GM12878 (cell line): ENCODE measurements at regions not wholly inside any gene's neighbourhood (a gene's known extent, or its start where the extent isn't known, plus 50 kb on each side); places are given as distances from the start of the nearest gene placed in this dataset.

Experiments
- ATF2 ChIP-seq: IDR thresholded peaks from 2 replicates; pipeline ENCODE4 v1.6.1; 2012; ENCODE audit warnings: low read length, inconsistent platforms
- ATF3 ChIP-seq: IDR thresholded peaks from 2 replicates; pipeline ENCODE4 v1.6.1; 2011; ENCODE audit warnings: low read depth, mild to moderate bottlenecking, low read length, moderate library complexity, borderline replicate concordance; ENCODE audit errors: extremely low read depth
- CEBPB ChIP-seq, 2 experiments: fragments of 150-350 bp in 1 of 2; IDR thresholded peaks; 2 replicates each; pipeline ENCODE4 v1.6.1; 2012 to 2014; ENCODE audit warnings: low read depth in 2 of 2, low read length in 2 of 2, borderline replicate concordance in 1 of 2, inconsistent platforms in 1 of 2
- EP300 ChIP-seq, 2 experiments: fragments of 150-350 bp in 1 of 2; IDR thresholded peaks; 2 replicates each; pipeline ENCODE4 v1.6.1; 2011 to 2012; ENCODE audit warnings: low read depth in 2 of 2, low read length in 2 of 2, borderline replicate concordance in 1 of 2, improper control_type of control experiment in 1 of 2, inconsistent platforms in 1 of 2; ENCODE audit not compliant: control insufficient read depth in 1 of 2
- MYC ChIP-seq: IDR thresholded peaks from 2 replicates; pipeline ENCODE4 v1.6.1; 2011; ENCODE audit warnings: mild to moderate bottlenecking, low read length, moderate library complexity, inconsistent platforms; ENCODE audit not compliant: insufficient read depth, insufficient replicate concordance, insufficient read length, severe bottlenecking
- POLR2A ChIP-seq: IDR thresholded peaks from 2 replicates; pipeline ENCODE4 v1.6.1; 2011; ENCODE audit warnings: low read depth, mild to moderate bottlenecking, low read length
- RFX5 ChIP-seq: IDR thresholded peaks from 2 replicates; pipeline ENCODE4 v1.6.1; 2011; ENCODE audit warnings: low read depth, low read length, improper control_type of control experiment
- TF ChIP-seq, protein P1 (sequence below): IDR thresholded peaks from 2 replicates; pipeline ENCODE4 v1.6.1; 2011; ENCODE audit warnings: mild to moderate bottlenecking, low read depth, low read length, moderate library complexity; ENCODE audit not compliant: insufficient replicate concordance
- TF ChIP-seq, protein P2 (sequence below), 3 experiments: IDR thresholded peaks in 2 of 3; conservative IDR thresholded peaks in 1 of 3; 2 replicates each; pipeline ENCODE4 v1.5.1; 2011; ENCODE audit warnings: low read depth in 3 of 3, low read length in 3 of 3, mild to moderate bottlenecking in 3 of 3, control low read depth in 2 of 3, moderate library complexity in 2 of 3, inconsistent platforms in 1 of 3, mixed read lengths in 1 of 3; ENCODE audit not compliant: control insufficient read depth in 2 of 3, insufficient read depth in 1 of 3; ENCODE audit errors: extremely low read depth in 1 of 3
- TF ChIP-seq, protein P3 (sequence below): IDR thresholded peaks from 2 replicates; pipeline ENCODE4 v1.6.1; 2012; ENCODE audit warnings: low read depth, low read length, improper control_type of control experiment

DNA sequence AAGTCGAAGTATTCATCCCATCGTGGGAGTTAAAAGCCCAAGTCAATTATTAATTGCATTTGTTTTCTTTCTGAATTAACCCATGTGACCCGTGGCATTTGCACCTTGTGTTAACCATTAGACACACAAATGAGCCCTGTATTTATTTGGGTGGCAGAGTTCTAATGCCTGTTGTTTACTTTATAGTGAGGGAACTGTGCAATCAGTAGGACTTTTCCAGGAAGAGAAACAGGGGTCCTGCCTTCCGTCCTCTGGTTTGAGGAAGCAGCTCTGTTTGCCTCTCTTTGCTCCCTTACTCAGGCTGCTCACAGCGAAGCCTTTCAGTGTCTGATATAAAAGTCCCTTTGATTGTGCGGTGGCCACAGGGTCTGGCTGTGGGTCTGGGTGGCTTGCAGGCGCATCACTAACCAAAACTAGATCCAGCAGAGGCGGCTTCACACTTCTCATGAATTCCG lies 263.6 kb downstream of the PTTG2 start:
- TF ChIP-seq ATF2 (no peak), RFX5 (no peak), EP300 (IDR thresholded peaks at IDR 0.05; ENCODE audit: borderline replicate concordance in 1 of 2, control insufficient read depth in 1 of 2, low read depth in 2 of 2, low read length in 2 of 2) (no peak), MYC (no peak), ATF3 (no peak), CEBPB (IDR thresholded peaks at IDR 0.05; ENCODE audit: borderline replicate concordance in 1 of 2, low read depth in 2 of 2, low read length in 2 of 2) (no peak), POLR2A (no peak)
- TF ChIP-seq, protein P1, sequence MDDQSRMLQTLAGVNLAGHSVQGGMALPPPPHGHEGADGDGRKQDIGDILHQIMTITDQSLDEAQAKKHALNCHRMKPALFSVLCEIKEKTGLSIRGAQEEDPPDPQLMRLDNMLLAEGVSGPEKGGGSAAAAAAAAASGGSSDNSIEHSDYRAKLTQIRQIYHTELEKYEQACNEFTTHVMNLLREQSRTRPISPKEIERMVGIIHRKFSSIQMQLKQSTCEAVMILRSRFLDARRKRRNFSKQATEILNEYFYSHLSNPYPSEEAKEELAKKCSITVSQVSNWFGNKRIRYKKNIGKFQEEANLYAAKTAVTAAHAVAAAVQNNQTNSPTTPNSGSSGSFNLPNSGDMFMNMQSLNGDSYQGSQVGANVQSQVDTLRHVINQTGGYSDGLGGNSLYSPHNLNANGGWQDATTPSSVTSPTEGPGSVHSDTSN, result no peak
- TF ChIP-seq, protein P2, sequence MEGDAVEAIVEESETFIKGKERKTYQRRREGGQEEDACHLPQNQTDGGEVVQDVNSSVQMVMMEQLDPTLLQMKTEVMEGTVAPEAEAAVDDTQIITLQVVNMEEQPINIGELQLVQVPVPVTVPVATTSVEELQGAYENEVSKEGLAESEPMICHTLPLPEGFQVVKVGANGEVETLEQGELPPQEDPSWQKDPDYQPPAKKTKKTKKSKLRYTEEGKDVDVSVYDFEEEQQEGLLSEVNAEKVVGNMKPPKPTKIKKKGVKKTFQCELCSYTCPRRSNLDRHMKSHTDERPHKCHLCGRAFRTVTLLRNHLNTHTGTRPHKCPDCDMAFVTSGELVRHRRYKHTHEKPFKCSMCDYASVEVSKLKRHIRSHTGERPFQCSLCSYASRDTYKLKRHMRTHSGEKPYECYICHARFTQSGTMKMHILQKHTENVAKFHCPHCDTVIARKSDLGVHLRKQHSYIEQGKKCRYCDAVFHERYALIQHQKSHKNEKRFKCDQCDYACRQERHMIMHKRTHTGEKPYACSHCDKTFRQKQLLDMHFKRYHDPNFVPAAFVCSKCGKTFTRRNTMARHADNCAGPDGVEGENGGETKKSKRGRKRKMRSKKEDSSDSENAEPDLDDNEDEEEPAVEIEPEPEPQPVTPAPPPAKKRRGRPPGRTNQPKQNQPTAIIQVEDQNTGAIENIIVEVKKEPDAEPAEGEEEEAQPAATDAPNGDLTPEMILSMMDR (IDR thresholded peaks at IDR 0.05 in 2 of 3, conservative IDR thresholded peaks at IDR 0.05 in 1 of 3; ENCODE audit: control insufficient read depth in 2 of 3, extremely low read depth in 1 of 3, insufficient read depth in 1 of 3, low read depth in 3 of 3, low read length in 3 of 3), result no peak
- TF ChIP-seq, protein P3, sequence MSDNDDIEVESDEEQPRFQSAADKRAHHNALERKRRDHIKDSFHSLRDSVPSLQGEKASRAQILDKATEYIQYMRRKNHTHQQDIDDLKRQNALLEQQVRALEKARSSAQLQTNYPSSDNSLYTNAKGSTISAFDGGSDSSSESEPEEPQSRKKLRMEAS, result no peak
